SH-SY5Y (cell line): ENCODE measurements at regions not wholly inside any gene's neighbourhood (a gene's known extent, or its start where the extent isn't known, plus 50 kb on each side); places are given as distances from the start of the nearest gene placed in this dataset.

Experiments used
- GATA2 ChIP-seq: IDR thresholded peaks from 2 replicates; pipeline ENCODE4 v1.6.1; 2011; ENCODE audit warnings: mild to moderate bottlenecking, low read depth, low read length
- GATA3 ChIP-seq: IDR thresholded peaks from 2 replicates; pipeline ENCODE4 v1.6.1; 2011; ENCODE audit warnings: low read depth, mild to moderate bottlenecking, low read length, moderate library complexity

GRCh38 chr3:73893089-73893488, 268.3 kb upstream of the PDZRN3 start:
- no peak for TF ChIP-seq GATA3
- TF ChIP-seq GATA2, result no peak
